HUES6 (cell line): ENCODE measurements at regions not wholly inside any gene's neighbourhood (a gene's known extent, or its start where the extent isn't known, plus 50 kb on each side); places are given as distances from the start of the nearest gene placed in this dataset.
"Not testable (repeated sequence)": the region's sequence is repeated elsewhere in the genome, so short reads cannot be mapped to it uniquely, and the experiment has no call there.

Experiments
- H3K27ac ChIP-seq: 2 replicates; pipeline ENCODE4 v1.7.0; 2013; ENCODE audit warnings: low read depth, mild to moderate bottlenecking, low read length, inconsistent platforms
- H3K27me3 ChIP-seq: 2 replicates; pipeline ENCODE4 v1.6.1; 2013; ENCODE audit warnings: low read length; ENCODE audit not compliant: control insufficient read depth, insufficient read depth
- H3K36me3 ChIP-seq: 2 replicates; pipeline ENCODE4 v1.6.1; 2013; ENCODE audit warnings: low read length; ENCODE audit not compliant: control insufficient read depth, insufficient read depth
- H3K4me1 ChIP-seq: 2 replicates; pipeline ENCODE4 v1.6.1; 2013; ENCODE audit warnings: low read length; ENCODE audit not compliant: control insufficient read depth, insufficient read depth
- H3K4me3 ChIP-seq: 2 replicates; pipeline ENCODE4 v1.5.1; 2013; ENCODE audit warnings: low read depth, low read length
- H3K9ac ChIP-seq: one replicate; pipeline ENCODE4 v1.6.1; 2013; ENCODE audit warnings: mild to moderate bottlenecking, low read length
- H3K9me3 ChIP-seq: 2 replicates; pipeline ENCODE4 v1.6.1; 2013; ENCODE audit warnings: low read depth, low read length; ENCODE audit not compliant: control insufficient read depth, insufficient read depth

DNA sequence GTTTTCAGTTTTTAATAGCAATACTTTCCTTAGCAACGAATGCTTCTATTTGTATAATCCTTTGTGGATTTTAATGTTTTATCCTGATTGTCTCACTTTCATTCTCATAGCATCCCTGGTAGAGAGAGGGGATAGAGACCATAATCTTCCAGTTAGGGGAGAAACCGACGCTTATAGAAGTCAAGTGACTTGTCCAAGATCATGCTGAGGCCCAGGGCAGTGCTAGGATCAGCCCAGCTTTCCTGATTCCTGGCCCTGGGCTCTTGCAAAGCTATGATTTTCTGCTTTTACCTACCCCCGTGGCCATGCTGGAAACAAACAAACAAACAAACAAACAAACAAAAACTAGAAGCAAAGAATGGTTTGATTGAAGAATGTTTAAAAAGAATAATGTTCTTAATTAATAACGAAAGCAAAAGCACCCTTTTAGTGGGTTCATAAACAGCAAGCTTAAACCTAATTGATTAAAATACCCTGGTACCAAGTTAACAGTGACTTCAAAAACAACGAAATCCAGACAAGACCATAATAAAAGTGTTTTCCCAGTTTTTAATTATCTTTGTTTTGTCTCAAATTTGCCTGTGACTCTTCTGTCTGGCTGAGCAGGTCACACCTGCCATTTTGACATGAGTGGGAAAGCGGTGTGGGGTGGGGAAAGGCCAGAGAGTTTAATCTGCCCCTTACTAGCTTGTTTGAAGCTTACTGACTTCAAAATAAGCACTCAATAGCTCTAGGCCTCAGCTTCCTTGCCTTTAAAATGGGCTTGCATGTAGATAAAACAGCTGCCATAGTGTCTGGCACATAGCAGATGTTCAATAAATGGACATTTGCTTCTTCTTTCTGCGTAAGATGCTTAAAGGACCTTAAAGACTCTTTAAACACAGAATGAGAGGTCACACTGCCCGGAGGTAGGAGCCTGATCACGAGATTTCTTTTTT is 116.6 kb upstream of the MYCN start:
- Histone ChIP-seq H3K4me3 (no peak overlapping the region), H3K27ac (no peak overlapping the region), H3K9me3 (no peaks in the 10 kb centered on the region), H3K27me3 (no peaks in the 10 kb centered on the region), H3K36me3 (no peaks in the 10 kb centered on the region), H3K9ac (no peak overlapping the region), H3K4me1 (peaks cover 28% of the 10 kb centered on the region)

DNA sequence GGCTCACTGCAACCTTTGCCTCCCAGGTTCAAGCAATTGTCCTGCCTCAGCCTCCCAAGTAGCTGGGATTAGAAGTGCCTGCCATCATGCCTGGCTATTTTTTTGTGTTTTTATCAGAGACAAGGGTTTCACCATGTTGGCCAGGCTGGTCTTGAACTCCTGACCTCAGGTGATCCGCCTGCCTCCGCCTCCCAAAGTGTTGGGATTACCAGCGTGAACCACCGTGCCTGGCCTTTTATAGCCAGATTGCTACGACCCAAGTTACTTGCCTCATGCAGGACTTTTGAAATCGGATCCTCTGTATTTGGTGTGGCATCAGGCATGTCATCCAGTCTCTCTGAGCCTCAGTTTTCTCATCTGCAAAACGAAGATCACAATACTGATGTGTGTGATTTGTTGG is 115.9 kb upstream of the MYCN start:
- not testable (repeated sequence) for H3K4me3 ChIP-seq, H3K9me3 ChIP-seq, H3K27ac ChIP-seq, H3K27me3 ChIP-seq, H3K36me3 ChIP-seq, H3K9ac ChIP-seq
- peaks cover 25% of the 10 kb centered on the region for H3K4me1 ChIP-seq

- Histone ChIP-seq H3K9ac (no peak overlapping the region), H3K9me3 (no peaks in the 10 kb centered on the region), H3K36me3 (no peaks in the 10 kb centered on the region), H3K27me3 (no peaks in the 10 kb centered on the region), H3K4me3 (no peak overlapping the region), H3K4me1 (peaks cover 23% of the 10 kb centered on the region), H3K27ac (no peak overlapping the region)
Observed at GRCh38 chr2:15825276-15825980, 114.9 kb upstream of the MYCN start.

DNA sequence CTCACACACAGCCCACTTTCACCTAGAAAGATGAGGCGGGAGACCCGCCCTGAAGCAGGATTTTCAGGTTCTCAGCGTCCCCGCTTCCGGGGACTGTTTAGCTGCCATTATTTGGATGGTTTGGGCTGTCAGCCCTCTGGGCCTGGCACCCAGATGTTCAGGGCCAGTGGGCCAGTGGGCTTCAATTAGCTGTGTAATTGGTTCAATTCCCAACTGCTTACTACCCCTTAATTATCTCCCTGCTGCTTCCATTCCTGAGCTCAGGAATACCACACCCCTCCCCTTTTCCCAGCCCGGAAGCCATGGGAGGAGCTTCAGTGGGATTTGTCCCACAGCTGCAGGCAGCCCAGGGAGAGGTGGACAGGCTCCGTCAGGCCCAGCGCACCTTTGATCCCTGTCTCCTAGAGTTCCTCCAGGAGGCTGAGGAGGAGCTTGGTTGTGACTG is 114.1 kb upstream of the MYCN start:
- Histone ChIP-seq H3K27me3 (no peaks in the 10 kb centered on the region), H3K27ac (no peak overlapping the region), H3K9me3 (no peaks in the 10 kb centered on the region), H3K4me1 (peaks cover 23% of the 10 kb centered on the region), H3K36me3 (no peaks in the 10 kb centered on the region), H3K4me3 (no peak overlapping the region), H3K9ac (no peak overlapping the region)

- Histone ChIP-seq H3K27me3 (no peaks in the 10 kb centered on the region), H3K4me3 (no peak overlapping the region), H3K36me3 (no peaks in the 10 kb centered on the region), H3K9ac (no peak overlapping the region), H3K4me1 (peaks cover 23% of the 10 kb centered on the region), H3K9me3 (no peaks in the 10 kb centered on the region), H3K27ac (no peak overlapping the region; the same call in 1 of the 2 replicates)
Observed at GRCh38 chr2:15827001-15827400, 113.3 kb upstream of the MYCN start.

- no peak overlapping the region for H3K4me3 ChIP-seq
- no peak overlapping the region for H3K9ac ChIP-seq
- H3K9me3 ChIP-seq = no peaks in the 10 kb centered on the region
- no peaks in the 10 kb centered on the region for H3K36me3 ChIP-seq
- no peak overlapping the region for H3K27ac ChIP-seq
- peaks cover 23% of the 10 kb centered on the region for H3K4me1 ChIP-seq
- H3K27me3 ChIP-seq = no peaks in the 10 kb centered on the region
Observed at GRCh38 chr2:15828576-15828975, 111.8 kb upstream of the MYCN start.

DNA sequence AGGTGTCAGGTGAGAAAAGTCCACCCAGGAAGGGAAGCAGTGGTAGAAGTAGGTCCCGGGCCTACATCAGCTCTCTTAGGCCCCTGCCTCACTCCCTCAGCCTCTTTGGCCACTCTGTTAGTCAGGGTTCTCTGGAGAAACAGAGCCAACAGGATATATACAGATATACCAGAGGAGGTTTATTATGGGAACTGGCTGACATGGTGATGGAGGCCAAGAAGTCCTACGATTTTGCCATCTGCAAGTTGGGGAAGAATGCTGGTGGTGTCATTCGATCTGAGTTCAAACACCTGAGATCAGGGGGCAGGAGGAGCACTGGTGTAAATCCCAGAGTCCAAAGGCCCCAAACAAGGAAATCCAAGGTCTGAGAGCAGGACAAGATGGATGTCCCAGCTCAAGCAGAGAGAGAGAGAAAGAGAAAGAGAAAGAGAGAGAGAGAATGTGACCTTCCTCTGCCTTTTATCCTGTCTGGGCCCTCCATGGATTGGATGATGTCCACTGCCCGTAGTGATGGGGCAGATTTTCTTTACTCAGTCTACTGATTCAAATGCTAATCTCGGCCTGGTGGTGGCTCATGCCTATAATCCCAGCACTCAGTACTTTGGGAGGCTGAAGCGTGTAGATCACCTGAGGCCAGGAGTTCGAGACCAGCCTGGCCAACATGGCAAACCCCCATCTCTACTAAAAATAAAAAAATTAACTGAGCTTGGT is 111.1 kb upstream of the MYCN start:
- Histone ChIP-seq H3K9me3 (no peaks in the 10 kb centered on the region), H3K4me3 (no peak overlapping the region), H3K27me3 (no peaks in the 10 kb centered on the region), H3K27ac (no peak overlapping the region), H3K36me3 (no peaks in the 10 kb centered on the region), H3K9ac (no peak overlapping the region), H3K4me1 (peaks cover 23% of the 10 kb centered on the region)

DNA sequence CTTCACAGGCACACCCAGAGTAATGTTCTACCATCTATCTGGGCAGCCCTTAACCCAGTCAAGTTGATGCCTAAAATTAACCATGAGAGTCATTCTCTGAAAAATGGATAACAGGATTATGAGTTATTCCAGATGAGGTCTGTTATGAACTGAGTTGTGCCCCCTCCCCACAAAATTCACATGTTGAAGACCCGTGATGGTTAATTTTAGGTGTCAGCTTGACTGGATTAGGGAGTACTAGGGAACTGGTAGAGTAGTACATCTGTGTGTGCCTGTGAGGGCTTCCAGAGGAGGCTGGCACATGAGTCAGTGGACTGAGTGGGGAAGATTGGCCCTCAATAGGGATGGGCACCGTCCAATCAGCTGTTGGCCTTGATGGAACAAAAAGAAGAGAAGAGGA is 110.4 kb upstream of the MYCN start:
- Histone ChIP-seq H3K9me3 (0 out of 2 replicates have a peak, but pooled peaks cover 4% of the 10 kb centered on the region), H3K27me3 (no peaks in the 10 kb centered on the region), H3K9ac (no peak overlapping the region), H3K4me1 (peaks cover 20% of the 10 kb centered on the region), H3K36me3 (no peaks in the 10 kb centered on the region), H3K27ac (no peak overlapping the region), H3K4me3 (no peak overlapping the region)

DNA sequence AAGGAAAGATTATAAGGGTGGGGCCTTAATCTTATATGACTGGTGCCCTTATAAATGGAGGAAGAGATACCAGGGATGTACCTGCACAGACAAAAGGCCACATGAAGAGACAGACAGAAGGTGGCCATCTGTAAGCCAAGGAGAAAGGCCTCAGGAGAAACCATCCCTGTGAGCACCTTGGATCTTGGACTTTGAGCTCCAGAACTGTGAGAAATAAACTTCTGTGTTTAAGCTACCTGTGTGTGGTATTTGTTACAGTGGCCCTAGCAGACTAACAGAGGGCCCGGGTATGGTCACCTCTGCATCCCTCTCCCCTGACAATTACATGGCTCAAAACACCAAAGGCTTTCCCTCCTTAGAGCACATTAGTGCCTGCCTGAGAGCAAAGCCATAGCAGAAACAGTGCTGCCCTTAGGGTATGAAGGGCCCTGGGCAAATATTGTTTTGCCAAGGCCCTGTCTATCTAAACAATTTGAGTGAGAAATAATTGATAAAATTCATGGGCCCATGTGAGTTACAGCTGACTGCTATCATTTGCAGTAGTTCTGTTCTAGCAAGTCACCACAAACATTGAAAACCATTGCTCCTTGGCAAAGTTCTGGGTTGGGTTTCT is 109.3 kb upstream of the MYCN start:
- Histone ChIP-seq H3K36me3 (no peaks in the 10 kb centered on the region), H3K9ac (no peak overlapping the region), H3K27me3 (no peaks in the 10 kb centered on the region), H3K27ac (no peak overlapping the region), H3K4me1 (peaks cover 10% of the 10 kb centered on the region), H3K4me3 (no peak overlapping the region), H3K9me3 (0 out of 2 replicates have a peak, but pooled peaks cover 4% of the 10 kb centered on the region)

DNA sequence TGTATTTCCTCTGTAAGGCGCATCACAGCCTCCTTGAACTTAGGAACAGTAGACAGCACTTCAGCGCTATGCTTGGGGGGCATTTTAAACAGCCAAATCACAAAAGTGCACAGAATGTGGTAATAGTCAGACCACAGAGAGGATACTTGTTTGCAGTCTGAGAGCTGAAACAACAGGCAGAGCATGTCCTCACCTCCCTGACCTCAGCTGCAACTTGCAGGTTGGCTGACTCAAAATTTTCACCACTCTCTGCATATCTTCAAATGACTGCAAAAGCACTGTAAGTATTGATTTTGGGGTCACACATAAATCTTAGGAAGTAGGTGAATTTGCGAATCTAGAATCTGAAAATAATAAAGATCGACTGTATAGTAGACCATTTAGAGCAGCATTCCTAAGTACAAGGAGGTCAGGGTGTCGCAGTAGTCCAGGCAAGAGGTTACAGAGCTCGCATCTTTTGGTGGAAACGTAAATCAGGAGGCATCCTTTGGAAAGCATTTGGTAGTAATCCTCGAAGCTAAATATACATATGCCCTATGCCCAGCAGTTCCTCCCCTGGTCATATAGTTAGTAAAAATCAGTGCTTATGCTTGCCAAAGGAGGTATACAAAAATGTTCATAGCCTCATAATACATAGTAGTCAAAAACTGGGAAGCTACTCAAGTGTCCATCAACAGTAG is 108.2 kb upstream of the MYCN start:
- no peak overlapping the region for H3K27ac ChIP-seq
- no peaks in the 10 kb centered on the region for H3K36me3 ChIP-seq
- H3K9ac ChIP-seq = no peak overlapping the region
- H3K9me3 ChIP-seq = 0 out of 2 replicates have a peak, but pooled peaks cover 4% of the 10 kb centered on the region
- H3K4me3 ChIP-seq = no peak overlapping the region
- H3K27me3 ChIP-seq = no peaks in the 10 kb centered on the region
- H3K4me1 ChIP-seq = no peaks in the 10 kb centered on the region
